ENCODE measurements at regions not wholly inside any gene's neighbourhood (a gene's known extent, or its start where the extent isn't known, plus 50 kb on each side); places are given as distances from the start of the nearest gene placed in this dataset.

- TF ChIP-seq, protein P1, sequence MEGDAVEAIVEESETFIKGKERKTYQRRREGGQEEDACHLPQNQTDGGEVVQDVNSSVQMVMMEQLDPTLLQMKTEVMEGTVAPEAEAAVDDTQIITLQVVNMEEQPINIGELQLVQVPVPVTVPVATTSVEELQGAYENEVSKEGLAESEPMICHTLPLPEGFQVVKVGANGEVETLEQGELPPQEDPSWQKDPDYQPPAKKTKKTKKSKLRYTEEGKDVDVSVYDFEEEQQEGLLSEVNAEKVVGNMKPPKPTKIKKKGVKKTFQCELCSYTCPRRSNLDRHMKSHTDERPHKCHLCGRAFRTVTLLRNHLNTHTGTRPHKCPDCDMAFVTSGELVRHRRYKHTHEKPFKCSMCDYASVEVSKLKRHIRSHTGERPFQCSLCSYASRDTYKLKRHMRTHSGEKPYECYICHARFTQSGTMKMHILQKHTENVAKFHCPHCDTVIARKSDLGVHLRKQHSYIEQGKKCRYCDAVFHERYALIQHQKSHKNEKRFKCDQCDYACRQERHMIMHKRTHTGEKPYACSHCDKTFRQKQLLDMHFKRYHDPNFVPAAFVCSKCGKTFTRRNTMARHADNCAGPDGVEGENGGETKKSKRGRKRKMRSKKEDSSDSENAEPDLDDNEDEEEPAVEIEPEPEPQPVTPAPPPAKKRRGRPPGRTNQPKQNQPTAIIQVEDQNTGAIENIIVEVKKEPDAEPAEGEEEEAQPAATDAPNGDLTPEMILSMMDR (IDR thresholded peaks at IDR 0.05; ENCODE audit: low read depth, low read length), result no peak
- DNase-seq (ENCODE audit: extremely low read depth, low read depth), result no peak
Observed at GRCh38 chr13:64935441-64935840, 2294.7 kb downstream of the PCDH9 start.

DNA sequence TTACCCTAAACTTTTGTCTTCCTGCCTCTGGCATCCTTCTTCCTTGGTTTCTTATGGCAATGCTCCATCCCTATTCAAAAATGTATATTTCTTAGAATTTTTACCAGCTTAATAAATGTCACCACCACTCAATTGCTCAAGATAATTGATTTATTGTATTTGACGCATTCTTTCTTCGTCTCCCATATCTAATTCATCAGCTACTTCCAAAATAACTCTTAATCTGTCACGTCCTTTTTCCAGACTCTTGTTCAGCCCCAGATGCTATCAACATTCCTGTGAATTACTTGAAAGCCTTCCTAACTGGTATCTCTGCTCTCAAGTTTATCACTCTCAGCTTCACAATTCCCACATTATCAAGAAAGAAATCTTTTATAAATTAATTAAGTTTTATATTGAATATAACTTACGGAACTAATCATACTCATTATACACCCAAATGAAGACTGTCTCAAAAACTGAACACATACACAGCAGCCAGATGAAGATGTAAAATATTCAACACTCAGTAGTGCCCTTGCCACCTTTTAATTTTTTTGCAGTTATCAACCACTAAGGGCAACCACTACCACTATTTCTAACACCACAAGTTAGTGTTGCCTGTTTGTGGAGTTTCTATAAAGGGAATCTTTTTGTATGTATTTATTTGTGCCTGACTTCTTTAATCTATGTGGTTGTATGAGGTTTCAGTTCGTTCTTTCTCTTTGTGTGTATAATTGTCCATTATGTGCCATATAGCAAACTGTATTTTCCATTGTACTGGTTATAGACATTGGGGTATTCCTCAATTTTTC, 2295.4 kb downstream of the PCDH9 start:
- TF ChIP-seq, protein P1 (IDR thresholded peaks at IDR 0.05; ENCODE audit: low read depth, low read length), result no peak
- DNase-seq (ENCODE audit: extremely low read depth, low read depth), result no peak

GRCh38 chr13:64930636-64931035, 2299.5 kb downstream of the PCDH9 start:
- TF ChIP-seq, protein P1 (IDR thresholded peaks at IDR 0.05; ENCODE audit: low read depth, low read length), result no peak
- no peak for DNase-seq (ENCODE audit: extremely low read depth, low read depth)

- TF ChIP-seq, protein P1 (IDR thresholded peaks at IDR 0.05; ENCODE audit: low read depth, low read length), result no peak
- no peak for DNase-seq (ENCODE audit: extremely low read depth, low read depth)
Observed at GRCh38 chr13:64928696-64929499, 2301.2 kb downstream of the PCDH9 start.

GRCh38 chr13:64925727-64926126, 2304.4 kb downstream of the PCDH9 start:
- no peak for DNase-seq (ENCODE audit: extremely low read depth, low read depth)
- TF ChIP-seq, protein P1 (IDR thresholded peaks at IDR 0.05; ENCODE audit: low read depth, low read length), result no peak

DNA sequence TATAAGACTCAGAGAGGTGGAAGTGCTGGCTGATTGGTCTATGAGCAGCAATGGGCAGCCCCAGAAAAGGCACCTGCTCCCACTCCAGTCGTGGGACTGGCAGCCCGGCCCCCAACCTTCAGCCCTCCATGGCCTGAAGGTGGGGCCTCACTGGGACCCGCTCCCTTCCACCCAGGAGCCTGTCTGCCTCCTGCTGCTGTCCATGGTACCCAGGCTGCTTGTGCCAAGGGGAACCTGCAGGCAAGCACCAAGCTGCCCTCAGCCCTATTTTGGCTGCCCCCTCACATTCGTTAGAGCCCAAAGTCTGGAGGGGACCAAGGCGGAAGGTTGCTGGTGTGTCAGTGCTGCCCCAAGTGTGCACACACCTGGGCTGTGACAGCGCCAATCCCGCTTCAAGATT, 2304.9 kb downstream of the PCDH9 start:
- no peak for DNase-seq (ENCODE audit: extremely low read depth, low read depth)
- TF ChIP-seq, protein P1 (IDR thresholded peaks at IDR 0.05; ENCODE audit: low read depth, low read length), result no peak

DNA sequence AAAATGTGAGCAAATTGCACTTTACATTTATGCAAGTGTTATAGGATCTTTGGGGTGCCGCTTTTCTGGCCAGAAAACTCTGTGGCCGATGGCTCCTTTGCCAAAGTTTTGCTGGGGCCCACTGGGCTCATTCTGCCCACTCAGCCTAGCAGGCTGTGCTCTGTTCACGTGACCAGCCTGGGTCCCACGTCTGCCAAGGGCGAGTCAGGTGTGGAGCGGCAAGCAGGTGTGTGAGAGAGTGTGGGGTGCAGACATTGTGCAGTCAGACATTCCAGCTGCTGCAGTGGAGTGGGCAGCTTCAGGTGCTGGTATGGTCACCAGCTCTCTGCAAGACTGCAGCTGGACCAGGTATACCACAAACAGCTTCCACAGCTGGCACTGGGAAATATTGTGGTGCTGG, 2305.7 kb downstream of the PCDH9 start:
- TF ChIP-seq, protein P1 (IDR thresholded peaks at IDR 0.05; ENCODE audit: low read depth, low read length), result no peak
- no peak for DNase-seq (ENCODE audit: extremely low read depth, low read depth)

Measured in AG09319 (cell line).